ENCODE measurements at regions not wholly inside any gene's neighbourhood (a gene's known extent, or its start where the extent isn't known, plus 50 kb on each side); places are given as distances from the start of the nearest gene placed in this dataset.

DNA sequence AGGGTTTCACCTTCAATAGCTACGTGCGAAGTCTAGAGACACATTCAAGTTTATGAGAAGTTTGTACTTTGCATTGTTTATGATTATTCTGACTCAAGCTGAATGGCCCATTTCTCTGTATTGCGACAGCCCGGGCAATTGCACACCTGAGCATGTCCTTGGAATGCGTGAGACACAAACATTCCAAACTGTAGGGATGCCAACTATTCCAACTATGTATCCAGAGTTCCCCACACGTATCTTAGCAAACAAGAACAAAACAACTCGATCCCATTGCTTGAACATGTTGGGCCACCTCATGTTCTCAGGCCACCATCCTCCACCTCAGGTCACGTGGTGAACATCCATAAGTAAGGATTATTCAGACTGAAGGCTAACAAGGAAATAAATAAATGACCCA is 51.4 kb upstream of the EGFR start:
- peak overlapping the region; percentile 35; the same call in 1 of the 2 replicates for H3K27ac ChIP-seq
- TF ChIP-seq ZFX (IDR thresholded peaks at IDR 0.05) = no peak
- TF ChIP-seq, protein P1, sequence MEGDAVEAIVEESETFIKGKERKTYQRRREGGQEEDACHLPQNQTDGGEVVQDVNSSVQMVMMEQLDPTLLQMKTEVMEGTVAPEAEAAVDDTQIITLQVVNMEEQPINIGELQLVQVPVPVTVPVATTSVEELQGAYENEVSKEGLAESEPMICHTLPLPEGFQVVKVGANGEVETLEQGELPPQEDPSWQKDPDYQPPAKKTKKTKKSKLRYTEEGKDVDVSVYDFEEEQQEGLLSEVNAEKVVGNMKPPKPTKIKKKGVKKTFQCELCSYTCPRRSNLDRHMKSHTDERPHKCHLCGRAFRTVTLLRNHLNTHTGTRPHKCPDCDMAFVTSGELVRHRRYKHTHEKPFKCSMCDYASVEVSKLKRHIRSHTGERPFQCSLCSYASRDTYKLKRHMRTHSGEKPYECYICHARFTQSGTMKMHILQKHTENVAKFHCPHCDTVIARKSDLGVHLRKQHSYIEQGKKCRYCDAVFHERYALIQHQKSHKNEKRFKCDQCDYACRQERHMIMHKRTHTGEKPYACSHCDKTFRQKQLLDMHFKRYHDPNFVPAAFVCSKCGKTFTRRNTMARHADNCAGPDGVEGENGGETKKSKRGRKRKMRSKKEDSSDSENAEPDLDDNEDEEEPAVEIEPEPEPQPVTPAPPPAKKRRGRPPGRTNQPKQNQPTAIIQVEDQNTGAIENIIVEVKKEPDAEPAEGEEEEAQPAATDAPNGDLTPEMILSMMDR (conservative IDR thresholded peaks at IDR 0.05) = no peak

DNA sequence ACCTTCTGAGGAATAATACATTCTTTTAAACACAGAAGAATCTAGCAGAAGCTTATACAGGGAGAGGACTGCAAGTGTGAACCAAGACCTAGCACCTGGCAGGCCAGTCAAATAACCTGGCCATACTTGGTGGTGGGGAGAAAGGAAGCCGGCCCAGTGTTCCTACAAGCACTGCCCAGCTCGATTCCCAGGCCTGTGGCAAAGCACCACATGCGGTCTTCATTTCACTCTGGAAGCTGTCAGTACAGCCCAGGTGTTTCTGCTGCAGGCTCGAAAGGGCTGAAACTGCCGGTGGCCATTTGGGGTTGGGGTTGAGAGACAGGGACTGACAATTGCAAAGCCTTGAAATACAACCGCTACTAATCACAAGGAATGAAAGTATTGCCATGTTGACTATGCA is 50.8 kb upstream of the EGFR start:
- TF ChIP-seq ZFX (IDR thresholded peaks at IDR 0.05) = no peak
- peak overlapping the region; percentile 35; the same call in 1 of the 2 replicates for H3K27ac ChIP-seq

Measured in C4-2B (cell line).